GM19238 (cell line): ENCODE measurements at regions not wholly inside any gene's neighbourhood (a gene's known extent, or its start where the extent isn't known, plus 50 kb on each side); places are given as distances from the start of the nearest gene placed in this dataset.

Experiments
- DNase-seq: peaks from one replicate; pipeline ENCODE4 v3.0.0; 2011; ENCODE audit warnings: low spot score; ENCODE audit not compliant: insufficient read length

- DNase-seq: no peak
Observed at GRCh38 chr10:78292982-78293865, 259.6 kb downstream of the RPS24 start.

- no peak for DNase-seq
Observed at GRCh38 chr10:78295242-78295641, 261.6 kb downstream of the RPS24 start.

- DNase-seq: no peak
Observed at GRCh38 chr10:78296785-78297184, 263.1 kb downstream of the RPS24 start.

- DNase-seq: no peak
Observed at GRCh38 chr10:78297997-78298396, 264.3 kb downstream of the RPS24 start.

GRCh38 chr10:78298835-78299234 lies 265.2 kb downstream of the RPS24 start:
- no peak for DNase-seq

GRCh38 chr10:78299851-78300468 lies 266.3 kb downstream of the RPS24 start:
- no peak for DNase-seq

GRCh38 chr10:78300526-78300925 lies 266.9 kb downstream of the RPS24 start:
- no peak for DNase-seq

- DNase-seq: no peak
Observed at GRCh38 chr10:78301481-78301880, 267.8 kb downstream of the RPS24 start.

- DNase-seq: no peak
Observed at GRCh38 chr10:78301891-78302738, 268.5 kb downstream of the RPS24 start.

- no peak for DNase-seq
Observed at GRCh38 chr10:78302739-78302988, 269.0 kb downstream of the RPS24 start.

GRCh38 chr10:78302989-78303854 lies 269.6 kb downstream of the RPS24 start:
- peak; percentile 95 for DNase-seq

- no peak for DNase-seq
Observed at GRCh38 chr10:78304091-78305045, 270.7 kb downstream of the RPS24 start.

- DNase-seq: no peak
Observed at GRCh38 chr10:78305311-78305710, 271.6 kb downstream of the RPS24 start.

GRCh38 chr10:78306358-78306757 lies 272.7 kb downstream of the RPS24 start:
- DNase-seq: no peak

- no peak for DNase-seq
Observed at GRCh38 chr10:78307576-78307975, 273.9 kb downstream of the RPS24 start.

GRCh38 chr10:78309536-78310237 lies 276.0 kb downstream of the RPS24 start:
- no peak for DNase-seq

GRCh38 chr10:78310481-78311080 lies 276.9 kb downstream of the RPS24 start:
- no peak for DNase-seq

GRCh38 chr10:78312197-78313047 lies 278.8 kb downstream of the RPS24 start:
- DNase-seq: no peak
